NOMO-1 treated with DMSO at 0.1 percent for 48 hours (cell line): ENCODE measurements at regions not wholly inside any gene's neighbourhood (a gene's known extent, or its start where the extent isn't known, plus 50 kb on each side); places are given as distances from the start of the nearest gene placed in this dataset.

Experiments used
- DNase-seq: peaks from one replicate; lab custom pipeline; 2025; ENCODE audit not compliant: unreplicated experiment; lab: John Stamatoyannopoulos, UW

DNA sequence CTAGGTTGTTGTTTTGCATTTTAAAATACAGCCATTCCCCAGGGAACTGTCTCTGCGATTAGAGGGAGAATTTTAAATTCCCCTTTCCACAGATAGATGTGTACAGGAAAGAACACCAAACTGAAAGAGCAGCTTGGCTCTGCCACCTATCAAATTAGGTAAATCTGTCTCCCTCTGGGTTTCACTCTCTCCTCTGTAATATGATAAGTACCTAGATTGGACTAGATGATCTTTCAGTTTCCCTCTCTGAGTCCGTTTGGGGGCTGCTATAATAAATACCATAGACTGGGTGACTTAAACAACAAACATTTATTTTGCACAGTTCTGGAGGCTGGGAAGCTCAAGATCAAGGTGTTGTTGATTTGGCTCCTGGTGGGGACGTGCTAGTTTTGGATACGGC is 186.0 kb downstream of the KIF20B start:
- DNase-seq: no peak

DNA sequence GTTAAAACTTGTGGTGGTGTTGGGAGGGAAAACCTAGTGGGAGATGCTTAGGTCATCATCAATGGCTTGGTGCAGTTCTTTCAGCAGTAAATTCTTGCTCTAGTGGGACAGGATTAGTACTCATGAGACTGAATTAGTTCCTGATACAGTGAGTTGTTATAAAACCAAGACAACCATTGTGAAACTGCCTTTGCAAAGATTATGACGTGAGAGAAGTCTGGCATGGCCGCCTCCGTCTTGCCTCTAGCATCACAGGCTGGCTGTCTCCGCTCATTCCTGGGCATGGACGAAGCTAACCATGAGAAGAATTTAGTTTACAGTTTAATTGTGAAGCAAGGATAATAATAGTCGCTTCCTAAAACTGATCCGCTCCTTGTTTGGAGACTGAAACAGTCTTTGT is 186.4 kb downstream of the KIF20B start:
- DNase-seq: peak; percentile 77

DNA sequence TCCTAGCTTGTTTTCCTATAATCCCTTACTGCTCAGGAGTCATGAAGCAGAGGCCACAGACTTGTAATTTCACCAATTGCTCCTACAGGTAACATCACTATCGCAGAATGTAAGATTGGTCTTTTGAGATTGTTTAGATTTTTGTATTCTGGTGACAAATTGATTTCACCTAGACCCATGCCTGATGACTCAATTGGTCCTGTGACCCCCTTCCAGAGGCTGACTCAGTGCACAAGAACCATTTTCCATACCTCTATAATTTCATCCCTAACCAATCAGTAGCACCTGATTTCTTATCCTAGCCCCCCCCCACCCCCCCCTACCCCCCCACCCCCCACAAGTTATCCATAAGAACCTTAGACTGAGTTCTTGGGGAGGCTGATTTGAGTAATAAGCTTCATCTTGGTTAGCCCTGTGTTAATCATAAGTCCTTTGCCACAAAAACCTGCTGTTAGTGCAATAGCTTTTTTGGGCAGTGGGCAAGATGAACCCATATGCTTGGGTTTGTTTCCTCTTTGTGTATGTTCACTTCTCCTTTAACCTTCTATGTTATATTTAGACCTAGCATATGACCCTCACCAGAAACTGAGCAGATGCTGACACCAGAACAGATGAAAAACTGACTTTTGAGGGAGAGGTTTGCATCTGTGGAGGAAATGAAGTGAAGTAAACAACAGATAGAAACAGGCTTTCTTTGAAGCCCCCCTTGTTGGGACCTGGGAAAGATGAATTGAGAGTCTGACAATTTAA is 187.1 kb downstream of the KIF20B start:
- DNase-seq: peak; percentile 94

DNA sequence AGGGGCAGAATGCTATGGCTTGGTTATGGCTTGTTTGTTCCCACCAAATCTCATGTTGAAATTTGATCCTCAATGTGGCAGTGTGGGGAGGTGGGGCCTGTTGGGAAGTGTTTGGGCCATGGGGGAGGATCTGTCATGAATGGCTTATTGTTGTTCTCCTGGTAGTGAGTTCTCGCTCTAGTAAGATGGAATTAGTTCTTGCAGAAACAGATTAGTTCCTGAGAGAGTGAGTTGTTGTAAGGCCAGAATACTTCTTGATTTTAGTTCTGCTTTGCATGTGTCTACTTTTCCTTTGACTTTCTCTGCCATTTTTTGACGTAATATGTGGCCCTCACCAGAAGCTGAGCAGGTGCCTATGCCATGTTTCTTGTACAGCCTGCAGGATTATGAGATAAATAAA is 188.2 kb downstream of the KIF20B start:
- peak; percentile 58 for DNase-seq

DNA sequence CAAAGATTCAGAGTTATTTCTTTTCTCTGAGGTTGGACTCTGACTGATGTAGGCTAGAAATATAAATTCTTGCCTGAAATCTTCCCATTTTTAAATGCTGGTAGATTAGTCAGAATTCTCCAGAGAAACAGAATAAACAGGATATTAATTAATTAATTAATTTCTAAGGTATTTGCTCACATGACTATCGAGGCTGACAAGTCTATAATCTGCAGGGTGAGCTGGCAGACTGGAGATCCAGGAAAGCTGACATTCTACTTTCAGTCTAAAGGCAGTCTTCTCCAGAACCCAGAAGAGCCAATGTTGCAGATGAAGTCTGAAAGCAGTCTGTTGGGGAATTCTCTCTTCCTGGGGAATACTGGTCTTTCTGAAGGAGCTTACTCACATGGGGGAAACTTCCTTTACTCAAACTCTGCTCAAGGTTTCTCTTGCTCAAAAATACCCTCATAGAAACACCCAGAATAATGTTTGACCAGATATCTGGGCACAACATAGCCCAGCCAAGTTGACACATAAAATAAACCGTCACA is 189.7 kb downstream of the KIF20B start:
- no peak for DNase-seq

DNA sequence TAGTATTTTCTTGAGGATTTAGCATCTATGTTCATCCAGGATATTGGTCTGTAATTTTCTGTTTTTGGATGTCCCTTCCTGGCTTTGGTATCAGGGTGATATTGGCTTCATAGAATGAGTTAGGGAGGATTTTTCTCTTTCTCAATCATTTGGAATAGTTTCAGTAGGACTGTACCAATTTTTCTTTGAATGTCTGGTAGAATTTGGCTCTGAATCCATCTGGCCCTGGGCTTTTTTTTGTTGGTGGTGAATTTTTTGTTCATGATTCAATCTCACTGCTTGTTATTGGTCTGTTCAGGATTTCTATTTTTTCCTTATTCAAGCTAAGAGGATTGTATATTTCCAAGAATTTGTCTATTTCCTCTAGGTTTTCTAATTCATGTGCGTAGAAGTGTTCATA is 192.7 kb downstream of the KIF20B start:
- no peak for DNase-seq

DNA sequence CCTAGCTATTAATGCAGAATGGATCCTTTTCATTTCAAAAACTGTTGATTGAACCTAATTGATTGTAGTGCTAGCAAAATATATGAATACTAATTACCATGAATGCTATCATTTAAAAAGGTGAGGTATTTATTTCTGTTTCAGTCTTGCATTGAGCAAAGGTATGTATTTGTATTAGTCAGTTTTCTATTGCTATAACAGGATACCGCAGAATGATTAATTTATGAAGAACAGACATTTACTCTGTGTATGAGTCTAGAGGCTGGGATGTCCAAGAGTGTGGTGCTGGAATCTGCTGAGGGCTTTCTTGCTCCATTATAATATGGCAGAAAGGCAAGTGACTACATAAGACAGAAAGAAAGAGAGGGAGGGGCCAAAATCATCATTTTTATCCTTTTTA is 199.2 kb downstream of the KIF20B start:
- DNase-seq: no peak

GRCh38 chr10:89901895-89902294 is 200.5 kb downstream of the KIF20B start:
- DNase-seq: no peak

DNA sequence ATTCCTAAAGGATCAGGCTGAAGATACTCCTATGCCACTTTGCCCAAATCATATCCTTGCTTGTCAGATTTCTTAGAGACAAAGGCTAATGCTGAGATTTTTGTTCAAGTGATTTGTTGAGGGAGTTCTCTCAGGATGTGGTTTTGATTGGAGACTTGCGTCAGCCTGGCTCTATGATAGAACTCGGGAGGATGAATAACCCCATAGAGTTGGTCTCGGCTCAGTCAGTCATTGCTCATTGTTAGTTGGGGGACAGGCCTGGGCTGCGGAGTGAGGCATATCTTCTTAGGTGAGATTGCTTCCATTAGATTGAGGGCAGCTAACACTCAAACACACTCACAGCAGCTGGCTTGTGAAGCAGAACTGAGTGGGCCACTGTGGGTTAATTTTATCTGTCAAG is 203.4 kb downstream of the KIF20B start:
- DNase-seq: no peak

DNA sequence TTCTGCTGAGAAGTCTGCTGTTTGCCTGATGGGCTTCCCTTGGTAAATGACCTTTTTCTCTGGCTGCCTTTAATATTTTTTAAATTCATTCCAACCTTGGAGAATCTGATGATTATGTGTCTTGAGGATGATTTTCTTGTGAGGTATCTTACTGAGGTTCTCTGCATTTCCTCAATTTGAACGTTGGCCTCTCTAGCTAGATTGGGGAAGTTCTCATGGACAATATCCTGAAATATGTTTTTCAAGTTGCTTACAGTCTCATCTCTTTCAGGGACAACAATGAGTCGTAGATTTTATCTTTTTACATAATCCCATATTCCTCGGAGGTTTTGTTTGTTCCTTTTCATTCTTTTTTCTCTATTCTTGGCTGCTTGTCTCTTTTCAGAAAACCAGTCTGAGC is 208.4 kb downstream of the KIF20B start:
- peak; percentile 60 for DNase-seq

- no peak for DNase-seq
Observed at GRCh38 chr10:89915021-89915420, 213.6 kb downstream of the KIF20B start.

- no peak for DNase-seq
Observed at GRCh38 chr10:89915968-89916367, 214.6 kb downstream of the KIF20B start.

- DNase-seq: no peak
Observed at GRCh38 chr10:89916468-89917215, 215.3 kb downstream of the KIF20B start.

GRCh38 chr10:89921403-89921802 is 220.0 kb downstream of the KIF20B start:
- no peak for DNase-seq

GRCh38 chr10:89923661-89924060 is 222.3 kb downstream of the KIF20B start:
- DNase-seq: no peak

DNA sequence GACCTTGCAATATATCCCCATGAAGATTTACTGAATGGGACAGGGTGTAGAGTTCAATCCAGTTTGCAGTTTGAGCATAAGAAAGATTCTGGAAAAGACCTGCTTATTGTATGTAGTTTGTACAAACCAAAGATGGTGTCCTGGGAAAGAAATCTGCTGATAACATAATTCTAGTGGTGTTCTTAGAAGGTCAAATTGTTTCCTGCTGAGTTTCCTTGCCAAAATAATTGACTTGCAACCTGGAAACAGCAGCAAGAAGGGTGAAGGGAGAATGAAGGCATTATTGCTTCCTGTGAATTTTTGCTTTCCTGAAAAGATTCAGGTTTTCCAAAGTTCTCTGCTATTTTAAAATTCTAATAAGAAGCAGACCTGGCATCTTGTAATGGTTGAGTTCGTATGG is 222.9 kb downstream of the KIF20B start:
- no peak for DNase-seq

- DNase-seq: no peak
Observed at GRCh38 chr10:89926736-89927135, 225.3 kb downstream of the KIF20B start.

- no peak for DNase-seq
Observed at GRCh38 chr10:89929282-89930026, 228.1 kb downstream of the KIF20B start.

DNA sequence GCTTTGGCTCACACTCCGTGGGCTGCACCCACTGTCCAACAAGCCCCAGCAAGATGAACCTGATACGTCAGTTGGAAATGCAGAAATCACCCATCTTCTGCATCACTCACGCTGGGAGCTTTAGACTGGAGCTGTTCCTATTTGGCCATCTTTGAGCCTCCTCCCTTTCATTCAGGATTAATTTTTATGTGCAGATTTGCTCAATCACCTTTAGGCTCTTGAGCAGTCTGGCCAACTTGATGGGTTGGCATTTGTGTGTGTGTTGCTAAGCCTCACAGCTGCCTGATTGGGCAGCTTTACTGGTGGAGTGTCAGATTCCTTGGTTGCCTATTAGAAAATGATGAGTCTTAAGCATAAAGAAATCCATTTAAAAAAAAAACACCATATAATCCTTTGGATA is 236.1 kb downstream of the KIF20B start:
- no peak for DNase-seq

- DNase-seq: no peak
Observed at GRCh38 chr10:89940076-89940475, 238.7 kb downstream of the KIF20B start.

DNA sequence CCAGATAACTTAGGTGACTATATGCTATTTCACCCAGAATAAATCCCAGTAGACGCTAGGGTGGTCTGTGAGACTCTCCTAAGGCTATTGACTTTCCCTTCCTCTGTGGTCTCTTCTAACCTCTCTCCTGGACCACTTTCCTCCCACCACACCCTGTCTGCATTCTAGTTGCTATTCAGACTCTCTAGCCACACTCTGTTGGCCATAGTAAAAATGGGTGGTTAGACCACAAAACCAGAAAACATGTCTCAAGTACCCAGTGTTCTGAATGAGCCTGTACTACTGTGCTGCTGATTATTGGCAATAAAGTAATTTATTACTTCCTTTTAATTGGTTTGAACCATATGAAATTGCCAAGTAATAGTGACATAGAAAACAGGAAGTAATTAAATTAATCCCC is 240.8 kb downstream of the KIF20B start:
- DNase-seq: no peak

- DNase-seq: no peak
Observed at GRCh38 chr10:89944138-89944537, 242.7 kb downstream of the KIF20B start.
